Liver (tissue), 8 donors: ENCODE measurements at regions not wholly inside any gene's neighbourhood (a gene's known extent, or its start where the extent isn't known, plus 50 kb on each side); places are given as distances from the start of the nearest gene placed in this dataset.

Experiments used
- DNase-seq: peaks from one replicate; pipeline ENCODE4 v3.0.0-alpha.2; 2017; ENCODE audit warnings: low spot score
- H3K27ac ChIP-seq, 2 donors: one replicate each; pipeline ENCODE4 v1.7.0; 2013; ENCODE audit warnings: inconsistent platforms in 2 of 2, low read length in 2 of 2, control low read depth in 1 of 2, low read depth in 1 of 2, mild to moderate bottlenecking in 1 of 2
- H3K27me3 ChIP-seq, 4 donors: one replicate each; pipeline versions ENCODE4 v1.6.1 to v1.7.0; 2013; ENCODE audit warnings: low read length in 3 of 4, inconsistent platforms in 1 of 4, mild to moderate bottlenecking in 1 of 4, moderate library complexity in 1 of 4; ENCODE audit not compliant: control insufficient read depth in 4 of 4, insufficient read depth in 4 of 4
- H3K36me3 ChIP-seq, 4 donors: one replicate each; pipeline versions ENCODE4 v1.6.1 to v1.7.0; 2013; ENCODE audit warnings: low read length in 3 of 4, mild to moderate bottlenecking in 3 of 4, low read depth in 1 of 4, moderate library complexity in 1 of 4; ENCODE audit not compliant: control insufficient read depth in 4 of 4, insufficient read depth in 3 of 4
- H3K4me1 ChIP-seq, 4 donors: one replicate each; pipeline versions ENCODE4 v1.6.1 to v1.7.0; 2013; ENCODE audit warnings: low read length in 3 of 4, mild to moderate bottlenecking in 3 of 4, moderate library complexity in 1 of 4; ENCODE audit not compliant: control insufficient read depth in 4 of 4, insufficient read depth in 4 of 4
- H3K4me3 ChIP-seq, 3 donors: one replicate each; pipeline versions ENCODE4 v1.6.1 to v1.7.0; 2013; ENCODE audit warnings: low read length in 3 of 3, control low read depth in 1 of 3, low read depth in 1 of 3, mild to moderate bottlenecking in 1 of 3
- H3K9ac ChIP-seq, 2 donors: one replicate each; pipeline ENCODE4 v1.7.0; 2013; ENCODE audit warnings: low read length in 2 of 2, mild to moderate bottlenecking in 2 of 2, moderate library complexity in 2 of 2, control low read depth in 1 of 2, low read depth in 1 of 2
- H3K9me3 ChIP-seq, 4 donors: one replicate each; pipeline versions ENCODE4 v1.6.1 to v1.7.0; 2013; ENCODE audit warnings: low read length in 3 of 4; ENCODE audit not compliant: control insufficient read depth in 4 of 4
- ATF3 ChIP-seq: IDR thresholded peaks from 2 replicates; pipeline ENCODE4 v1.6.1; 2016; ENCODE audit warnings: antibody characterized with exemption
- EGR1 ChIP-seq, 2 donors: IDR thresholded peaks; 2 replicates each; pipeline ENCODE4 v1.6.1; 2016 to 2018; ENCODE audit warnings: antibody characterized with exemption in 2 of 2, low read depth in 2 of 2
- FOXA1 ChIP-seq: IDR thresholded peaks from 2 replicates; pipeline ENCODE4 v1.6.1; 2016; ENCODE audit warnings: antibody characterized with exemption
- FOXA2 ChIP-seq: IDR thresholded peaks from 2 replicates; pipeline ENCODE4 v1.6.1; 2016; ENCODE audit warnings: antibody characterized with exemption
- GABPA ChIP-seq, 2 donors: IDR thresholded peaks in 1 of 2; conservative IDR thresholded peaks in 1 of 2; 2 replicates each; pipeline ENCODE4 v1.6.1; 2016; ENCODE audit warnings: antibody characterized with exemption in 2 of 2, mild to moderate bottlenecking in 1 of 2, moderate library complexity in 1 of 2
- HNF4A ChIP-seq, 2 donors: conservative IDR thresholded peaks; 2 replicates each; pipeline ENCODE4 v1.6.1; 2016; ENCODE audit warnings: antibody characterized with exemption in 2 of 2, mild to moderate bottlenecking in 2 of 2
- HNF4G ChIP-seq: IDR thresholded peaks from 2 replicates; pipeline ENCODE4 v1.6.1; 2016; ENCODE audit warnings: antibody characterized with exemption
- JUND ChIP-seq, 2 donors: IDR thresholded peaks; 2 replicates each; pipeline ENCODE4 v1.6.1; 2016; ENCODE audit warnings: antibody characterized with exemption in 2 of 2
- MAX ChIP-seq: IDR thresholded peaks from 2 replicates; pipeline ENCODE4 v1.6.1; 2016; ENCODE audit warnings: antibody characterized with exemption
- NR2F2 ChIP-seq: IDR thresholded peaks from 2 replicates; pipeline ENCODE4 v1.6.1; 2016; ENCODE audit warnings: antibody characterized with exemption
- RAD21 ChIP-seq, 2 donors: IDR thresholded peaks; 2 replicates each; pipeline ENCODE4 v1.6.1; 2016; ENCODE audit warnings: antibody characterized with exemption in 2 of 2, mild to moderate bottlenecking in 2 of 2
- RXRA ChIP-seq, 2 donors: IDR thresholded peaks; 2 replicates each; pipeline ENCODE4 v1.6.1; 2017 to 2018; ENCODE audit warnings: antibody characterized with exemption in 2 of 2, mild to moderate bottlenecking in 1 of 2
- SP1 ChIP-seq: IDR thresholded peaks from 2 replicates; pipeline ENCODE4 v1.6.1; 2018; ENCODE audit warnings: antibody characterized with exemption, mild to moderate bottlenecking
- TAF1 ChIP-seq: conservative IDR thresholded peaks from 2 replicates; pipeline ENCODE4 v1.6.1; 2016; ENCODE audit warnings: antibody characterized with exemption, mild to moderate bottlenecking
- YY1 ChIP-seq: IDR thresholded peaks from 2 replicates; pipeline ENCODE4 v1.6.1; 2016; ENCODE audit warnings: antibody characterized with exemption, mild to moderate bottlenecking
- ZBTB33 ChIP-seq: IDR thresholded peaks from 2 replicates; pipeline ENCODE4 v1.6.1; 2016; ENCODE audit warnings: antibody characterized with exemption
- WGBS: extraction: QIAGEN DNeasy Blood & Tissue Kit; methylation state at CpG from one replicate; pipeline ENCODE4 v1.1.7; 2013; 5-methylcytosine and 5-hydroxymethylcytosine counted together
- TF ChIP-seq, protein P1 (sequence below): IDR thresholded peaks from 2 replicates; pipeline ENCODE4 v1.6.1; 2016; ENCODE audit warnings: antibody characterized with exemption, mild to moderate bottlenecking
- TF ChIP-seq, protein P2 (sequence below): fragments of 150-350 bp; IDR thresholded peaks from 2 replicates; pipeline ENCODE4 v1.5.1; 2017; ENCODE audit warnings: improper control_type of control experiment, low read depth, low read length; ENCODE audit not compliant: missing input control
- donor health status: healthy.
- donor health status: healthy.
- donor health status: healthy.
- donor health status: healthy.
- donor health status: healthy.

DNA sequence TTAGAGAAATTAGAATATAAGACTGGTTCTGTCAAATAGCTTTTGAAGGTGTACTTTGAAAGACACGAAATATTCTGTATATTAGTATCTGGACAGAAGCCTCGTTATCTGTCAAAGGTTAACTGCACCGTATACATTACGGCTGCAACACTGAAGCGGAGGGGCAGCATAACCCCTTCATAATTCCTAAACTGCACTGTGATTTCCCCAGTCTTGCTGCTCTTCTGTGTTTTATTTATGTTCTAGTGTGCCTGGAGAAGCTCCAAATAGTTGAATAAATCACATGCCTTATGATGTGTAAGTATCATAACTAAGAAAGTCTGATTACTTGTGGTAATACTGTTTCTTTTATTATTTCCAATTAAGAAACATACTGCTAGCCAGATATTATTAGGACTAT lies 285.7 kb upstream of the ROBO2 start:
- no peaks in the 10 kb centered on the region for H3K9me3 ChIP-seq
- H3K27ac ChIP-seq: no peak overlapping the region
- TF ChIP-seq FOXA1 (no peak), RAD21 (IDR thresholded peaks at IDR 0.05) (no peak), JUND (IDR thresholded peaks at IDR 0.05) (no peak), ATF3 (no peak), HNF4G (no peak), NR2F2 (no peak), TAF1 (no peak), MAX (no peak), RXRA (IDR thresholded peaks at IDR 0.05) (no peak), EGR1 (IDR thresholded peaks at IDR 0.05; ENCODE audit: low read depth in 2 of 2) (no peak), ZBTB33 (no peak), GABPA (IDR thresholded peaks at IDR 0.05 in 1 of 2, conservative IDR thresholded peaks at IDR 0.05 in 1 of 2) (no peak), HNF4A (conservative IDR thresholded peaks at IDR 0.05) (no peak), SP1 (no peak), FOXA2 (no peak), YY1 (no peak)
- TF ChIP-seq, protein P1, sequence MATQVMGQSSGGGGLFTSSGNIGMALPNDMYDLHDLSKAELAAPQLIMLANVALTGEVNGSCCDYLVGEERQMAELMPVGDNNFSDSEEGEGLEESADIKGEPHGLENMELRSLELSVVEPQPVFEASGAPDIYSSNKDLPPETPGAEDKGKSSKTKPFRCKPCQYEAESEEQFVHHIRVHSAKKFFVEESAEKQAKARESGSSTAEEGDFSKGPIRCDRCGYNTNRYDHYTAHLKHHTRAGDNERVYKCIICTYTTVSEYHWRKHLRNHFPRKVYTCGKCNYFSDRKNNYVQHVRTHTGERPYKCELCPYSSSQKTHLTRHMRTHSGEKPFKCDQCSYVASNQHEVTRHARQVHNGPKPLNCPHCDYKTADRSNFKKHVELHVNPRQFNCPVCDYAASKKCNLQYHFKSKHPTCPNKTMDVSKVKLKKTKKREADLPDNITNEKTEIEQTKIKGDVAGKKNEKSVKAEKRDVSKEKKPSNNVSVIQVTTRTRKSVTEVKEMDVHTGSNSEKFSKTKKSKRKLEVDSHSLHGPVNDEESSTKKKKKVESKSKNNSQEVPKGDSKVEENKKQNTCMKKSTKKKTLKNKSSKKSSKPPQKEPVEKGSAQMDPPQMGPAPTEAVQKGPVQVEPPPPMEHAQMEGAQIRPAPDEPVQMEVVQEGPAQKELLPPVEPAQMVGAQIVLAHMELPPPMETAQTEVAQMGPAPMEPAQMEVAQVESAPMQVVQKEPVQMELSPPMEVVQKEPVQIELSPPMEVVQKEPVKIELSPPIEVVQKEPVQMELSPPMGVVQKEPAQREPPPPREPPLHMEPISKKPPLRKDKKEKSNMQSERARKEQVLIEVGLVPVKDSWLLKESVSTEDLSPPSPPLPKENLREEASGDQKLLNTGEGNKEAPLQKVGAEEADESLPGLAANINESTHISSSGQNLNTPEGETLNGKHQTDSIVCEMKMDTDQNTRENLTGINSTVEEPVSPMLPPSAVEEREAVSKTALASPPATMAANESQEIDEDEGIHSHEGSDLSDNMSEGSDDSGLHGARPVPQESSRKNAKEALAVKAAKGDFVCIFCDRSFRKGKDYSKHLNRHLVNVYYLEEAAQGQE: no peak
- H3K27me3 ChIP-seq: no peaks in the 10 kb centered on the region
- H3K4me1 ChIP-seq: no peaks in the 10 kb centered on the region
- DNase-seq: no peak
- 82% methylated on average over 5 of the region's 5 CpGs for WGBS
- H3K4me3 ChIP-seq: no peak overlapping the region
- H3K9ac ChIP-seq: no peak overlapping the region
- H3K36me3 ChIP-seq: no peaks in the 10 kb centered on the region

GRCh38 chr3:76756577-76756976 lies 283.3 kb upstream of the ROBO2 start:
- H3K27ac ChIP-seq: no peak overlapping the region
- DNase-seq: no peak
- WGBS: 79% methylated on average over 8 of the region's 8 CpGs
- no peaks in the 10 kb centered on the region for H3K4me1 ChIP-seq
- H3K9ac ChIP-seq: no peak overlapping the region
- H3K27me3 ChIP-seq: no peaks in the 10 kb centered on the region
- H3K4me3 ChIP-seq: no peak overlapping the region
- no peaks in the 10 kb centered on the region for H3K9me3 ChIP-seq
- no peaks in the 10 kb centered on the region for H3K36me3 ChIP-seq
- TF ChIP-seq NR2F2: no peak
- TF ChIP-seq RXRA (IDR thresholded peaks at IDR 0.05): no peak
- no peak for TF ChIP-seq RAD21 (IDR thresholded peaks at IDR 0.05)
- TF ChIP-seq, protein P2, sequence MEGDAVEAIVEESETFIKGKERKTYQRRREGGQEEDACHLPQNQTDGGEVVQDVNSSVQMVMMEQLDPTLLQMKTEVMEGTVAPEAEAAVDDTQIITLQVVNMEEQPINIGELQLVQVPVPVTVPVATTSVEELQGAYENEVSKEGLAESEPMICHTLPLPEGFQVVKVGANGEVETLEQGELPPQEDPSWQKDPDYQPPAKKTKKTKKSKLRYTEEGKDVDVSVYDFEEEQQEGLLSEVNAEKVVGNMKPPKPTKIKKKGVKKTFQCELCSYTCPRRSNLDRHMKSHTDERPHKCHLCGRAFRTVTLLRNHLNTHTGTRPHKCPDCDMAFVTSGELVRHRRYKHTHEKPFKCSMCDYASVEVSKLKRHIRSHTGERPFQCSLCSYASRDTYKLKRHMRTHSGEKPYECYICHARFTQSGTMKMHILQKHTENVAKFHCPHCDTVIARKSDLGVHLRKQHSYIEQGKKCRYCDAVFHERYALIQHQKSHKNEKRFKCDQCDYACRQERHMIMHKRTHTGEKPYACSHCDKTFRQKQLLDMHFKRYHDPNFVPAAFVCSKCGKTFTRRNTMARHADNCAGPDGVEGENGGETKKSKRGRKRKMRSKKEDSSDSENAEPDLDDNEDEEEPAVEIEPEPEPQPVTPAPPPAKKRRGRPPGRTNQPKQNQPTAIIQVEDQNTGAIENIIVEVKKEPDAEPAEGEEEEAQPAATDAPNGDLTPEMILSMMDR: no peak
- no peak for TF ChIP-seq ZBTB33
- TF ChIP-seq FOXA1: no peak
- TF ChIP-seq FOXA2: no peak
- no peak for TF ChIP-seq JUND (IDR thresholded peaks at IDR 0.05)
- no peak for TF ChIP-seq TAF1
- TF ChIP-seq HNF4G: no peak
- no peak for TF ChIP-seq SP1
- no peak for TF ChIP-seq EGR1 (IDR thresholded peaks at IDR 0.05; ENCODE audit: low read depth in 2 of 2)
- TF ChIP-seq, protein P1: no peak
- no peak for TF ChIP-seq HNF4A (conservative IDR thresholded peaks at IDR 0.05)
- TF ChIP-seq MAX: no peak
- no peak for TF ChIP-seq YY1
